ENCODE measurements at regions not wholly inside any gene's neighbourhood (a gene's known extent, or its start where the extent isn't known, plus 50 kb on each side); places are given as distances from the start of the nearest gene placed in this dataset.
A peak's percentile ranks its signal among the peaks of the same experiment; 100 is the strongest.
"Not testable (repeated sequence)": the region's sequence is repeated elsewhere in the genome, so short reads cannot be mapped to it uniquely, and the experiment has no call there.

- DNase-seq (ENCODE audit: extremely low read depth, low read depth), result peak; percentile 16
Measured at GRCh38 chr1:209190591-209191261, 392.8 kb upstream of the CAMK1G start.

- no peak for DNase-seq (ENCODE audit: extremely low read depth, low read depth)
Measured at GRCh38 chr1:209191262-209191634, 392.3 kb upstream of the CAMK1G start.

- no peak for DNase-seq (ENCODE audit: extremely low read depth, low read depth)
Measured at GRCh38 chr1:209196140-209196539, 387.4 kb upstream of the CAMK1G start.

- no peak for DNase-seq (ENCODE audit: extremely low read depth, low read depth)
Measured at GRCh38 chr1:209198961-209199750, 384.4 kb upstream of the CAMK1G start.

GRCh38 chr1:209199822-209200221 lies 383.7 kb upstream of the CAMK1G start:
- DNase-seq (ENCODE audit: extremely low read depth, low read depth), result no peak

GRCh38 chr1:209202321-209202720 lies 381.2 kb upstream of the CAMK1G start:
- DNase-seq (ENCODE audit: extremely low read depth, low read depth), result not testable (repeated sequence)

- DNase-seq (ENCODE audit: extremely low read depth, low read depth), result peak; percentile 61
Measured at GRCh38 chr1:209202830-209203532, 380.5 kb upstream of the CAMK1G start.

- DNase-seq (ENCODE audit: extremely low read depth, low read depth), result no peak
Measured at GRCh38 chr1:209203533-209203895, 380.0 kb upstream of the CAMK1G start.

GRCh38 chr1:209205039-209205438 lies 378.5 kb upstream of the CAMK1G start:
- no peak for DNase-seq (ENCODE audit: extremely low read depth, low read depth)

GRCh38 chr1:209207126-209207700 lies 376.3 kb upstream of the CAMK1G start:
- no peak for DNase-seq (ENCODE audit: extremely low read depth, low read depth)

- DNase-seq (ENCODE audit: extremely low read depth, low read depth), result peak; percentile 33
Measured at GRCh38 chr1:209207701-209208286, 375.7 kb upstream of the CAMK1G start.

GRCh38 chr1:209208648-209209047 lies 374.9 kb upstream of the CAMK1G start:
- DNase-seq (ENCODE audit: extremely low read depth, low read depth), result no peak

- no peak for DNase-seq (ENCODE audit: extremely low read depth, low read depth)
Measured at GRCh38 chr1:209213989-209214388, 369.5 kb upstream of the CAMK1G start.

- DNase-seq (ENCODE audit: extremely low read depth, low read depth), result no peak
Measured at GRCh38 chr1:209215826-209216225, 367.7 kb upstream of the CAMK1G start.

- no peak for DNase-seq (ENCODE audit: extremely low read depth, low read depth)
Measured at GRCh38 chr1:209218113-209218512, 365.4 kb upstream of the CAMK1G start.

- no peak for DNase-seq (ENCODE audit: extremely low read depth, low read depth)
Measured at GRCh38 chr1:209218981-209219380, 364.5 kb upstream of the CAMK1G start.

- no peak for DNase-seq (ENCODE audit: extremely low read depth, low read depth)
Measured at GRCh38 chr1:209219791-209220524, 363.6 kb upstream of the CAMK1G start.

GRCh38 chr1:209222826-209223225 lies 360.7 kb upstream of the CAMK1G start:
- no peak for DNase-seq (ENCODE audit: extremely low read depth, low read depth)

- DNase-seq (ENCODE audit: extremely low read depth, low read depth), result no peak
Measured at GRCh38 chr1:209223791-209224190, 359.7 kb upstream of the CAMK1G start.

GRCh38 chr1:209224886-209225285 lies 358.6 kb upstream of the CAMK1G start:
- no peak for DNase-seq (ENCODE audit: extremely low read depth, low read depth)
